KMS-11 (cell line): ENCODE measurements at regions not wholly inside any gene's neighbourhood (a gene's known extent, or its start where the extent isn't known, plus 50 kb on each side); places are given as distances from the start of the nearest gene placed in this dataset.

ENCODE experiments used
- H2AFZ ChIP-seq: fragments of 200-600 bp; sonication (generic); 2 replicates; pipeline ENCODE4 v1.6.1; 2016; ENCODE audit warnings: antibody characterized with exemption, mixed run types, low read depth
- H3K27ac ChIP-seq: fragments of 200-600 bp; sonication (generic); 2 replicates; pipeline ENCODE4 v1.6.1; 2016; ENCODE audit warnings: mild to moderate bottlenecking, mixed run types
- H3K27me3 ChIP-seq: fragments of 200-600 bp; sonication (generic); 2 replicates; pipeline ENCODE4 v1.6.1; 2017; ENCODE audit warnings: mild to moderate bottlenecking, low read depth, mixed run types, moderate library complexity; ENCODE audit not compliant: insufficient read depth
- H3K36me3 ChIP-seq: fragments of 200-600 bp; sonication (generic); 2 replicates; pipeline ENCODE4 v1.6.1; 2017; ENCODE audit warnings: mild to moderate bottlenecking, mixed run types; ENCODE audit not compliant: insufficient read depth
- H3K4me1 ChIP-seq: fragments of 200-600 bp; sonication (generic); 2 replicates; pipeline ENCODE4 v1.6.1; 2016; ENCODE audit warnings: mild to moderate bottlenecking, low read depth, mixed run types; ENCODE audit not compliant: poor library complexity, severe bottlenecking
- H3K4me2 ChIP-seq: fragments of 200-600 bp; sonication (generic); 2 replicates; pipeline ENCODE4 v1.7.0; 2016; ENCODE audit warnings: mild to moderate bottlenecking, mixed run types
- H3K4me3 ChIP-seq: fragments of 200-600 bp; sonication (generic); IDR thresholded peaks from 2 replicates; pipeline ENCODE4 v1.6.1; 2017; ENCODE audit warnings: low read depth, low read length, mixed read lengths; ENCODE audit not compliant: insufficient read depth
- H3K79me2 ChIP-seq: fragments of 200-600 bp; sonication (generic); 2 replicates; pipeline ENCODE4 v1.6.1; 2016; ENCODE audit warnings: low read depth, mixed run types; ENCODE audit not compliant: insufficient read depth
- H3K9ac ChIP-seq: fragments of 200-600 bp; sonication (generic); 2 replicates; pipeline ENCODE4 v1.6.1; 2016; ENCODE audit warnings: mild to moderate bottlenecking, mixed run types
- H4K20me1 ChIP-seq: fragments of 200-600 bp; sonication (generic); 2 replicates; pipeline ENCODE4 v1.6.1; 2016; ENCODE audit warnings: mild to moderate bottlenecking, mixed run types; ENCODE audit not compliant: insufficient read depth
- TF ChIP-seq, protein P1 (sequence below): fragments of 200-600 bp; sonication (generic); conservative IDR thresholded peaks from 2 replicates; pipeline ENCODE4 v1.6.1; 2017; ENCODE audit warnings: low read depth, mild to moderate bottlenecking, antibody characterized with exemption, low read length, moderate library complexity, mixed read lengths

DNA sequence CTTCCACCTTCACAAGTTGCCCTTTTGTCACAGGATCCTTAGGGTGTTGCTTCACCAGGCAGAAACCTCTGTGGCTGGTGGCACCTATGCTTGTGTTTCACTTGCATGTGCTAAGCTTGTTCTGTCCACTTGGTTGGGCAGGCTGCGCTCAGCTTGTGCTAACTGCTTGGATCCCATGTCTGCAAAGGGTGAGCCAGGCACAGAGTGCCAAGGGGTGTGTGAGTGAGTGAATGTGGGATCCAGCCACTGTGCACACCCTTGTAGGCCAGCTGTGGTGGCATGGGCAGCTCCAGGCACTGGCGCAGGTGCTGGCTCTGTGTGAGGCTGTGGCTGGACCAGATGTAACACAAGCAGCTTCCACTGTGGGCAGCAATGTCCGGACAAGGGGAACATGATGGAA is 728.7 kb upstream of the ROBO1 start:
- no peak overlapping the region for H3K4me3 ChIP-seq
- H3K4me2 ChIP-seq: no peak overlapping the region
- H3K27me3 ChIP-seq: no peaks in the 10 kb centered on the region
- no peak overlapping the region for H3K9ac ChIP-seq
- no peak overlapping the region for H2AFZ ChIP-seq
- TF ChIP-seq, protein P1, sequence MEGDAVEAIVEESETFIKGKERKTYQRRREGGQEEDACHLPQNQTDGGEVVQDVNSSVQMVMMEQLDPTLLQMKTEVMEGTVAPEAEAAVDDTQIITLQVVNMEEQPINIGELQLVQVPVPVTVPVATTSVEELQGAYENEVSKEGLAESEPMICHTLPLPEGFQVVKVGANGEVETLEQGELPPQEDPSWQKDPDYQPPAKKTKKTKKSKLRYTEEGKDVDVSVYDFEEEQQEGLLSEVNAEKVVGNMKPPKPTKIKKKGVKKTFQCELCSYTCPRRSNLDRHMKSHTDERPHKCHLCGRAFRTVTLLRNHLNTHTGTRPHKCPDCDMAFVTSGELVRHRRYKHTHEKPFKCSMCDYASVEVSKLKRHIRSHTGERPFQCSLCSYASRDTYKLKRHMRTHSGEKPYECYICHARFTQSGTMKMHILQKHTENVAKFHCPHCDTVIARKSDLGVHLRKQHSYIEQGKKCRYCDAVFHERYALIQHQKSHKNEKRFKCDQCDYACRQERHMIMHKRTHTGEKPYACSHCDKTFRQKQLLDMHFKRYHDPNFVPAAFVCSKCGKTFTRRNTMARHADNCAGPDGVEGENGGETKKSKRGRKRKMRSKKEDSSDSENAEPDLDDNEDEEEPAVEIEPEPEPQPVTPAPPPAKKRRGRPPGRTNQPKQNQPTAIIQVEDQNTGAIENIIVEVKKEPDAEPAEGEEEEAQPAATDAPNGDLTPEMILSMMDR: no peak
- no peaks in the 10 kb centered on the region for H3K79me2 ChIP-seq
- no peaks in the 10 kb centered on the region for H3K36me3 ChIP-seq
- no peak overlapping the region for H3K27ac ChIP-seq
- no peaks in the 10 kb centered on the region for H3K4me1 ChIP-seq
- H4K20me1 ChIP-seq: no peaks in the 10 kb centered on the region

DNA sequence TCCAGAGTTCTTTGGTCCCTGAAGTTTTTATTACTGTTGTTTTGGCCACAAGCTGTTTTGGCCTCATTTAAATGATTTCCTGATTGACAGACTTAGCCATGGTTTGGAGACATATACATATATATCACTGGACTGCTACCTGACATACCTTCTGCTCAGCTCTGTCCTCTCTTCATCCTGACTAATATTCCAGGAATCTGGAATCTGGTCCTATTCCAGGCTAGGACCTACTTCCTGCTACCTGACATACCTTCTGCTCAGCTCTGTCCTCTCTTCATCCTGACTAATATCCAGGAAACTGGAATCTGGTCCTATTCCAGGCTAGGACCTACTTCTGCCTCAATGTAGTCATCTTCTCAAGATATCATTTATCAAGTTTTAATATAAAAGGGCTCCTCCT is 724.4 kb upstream of the ROBO1 start:
- no peaks in the 10 kb centered on the region for H3K36me3 ChIP-seq
- H3K9ac ChIP-seq: no peak overlapping the region
- H3K4me3 ChIP-seq: no peak overlapping the region
- H3K27me3 ChIP-seq: no peaks in the 10 kb centered on the region
- H3K4me1 ChIP-seq: no peaks in the 10 kb centered on the region
- H2AFZ ChIP-seq: no peak overlapping the region
- no peaks in the 10 kb centered on the region for H4K20me1 ChIP-seq
- no peak overlapping the region for H3K27ac ChIP-seq
- H3K79me2 ChIP-seq: no peaks in the 10 kb centered on the region
- no peak overlapping the region for H3K4me2 ChIP-seq
- TF ChIP-seq, protein P1: no peak

DNA sequence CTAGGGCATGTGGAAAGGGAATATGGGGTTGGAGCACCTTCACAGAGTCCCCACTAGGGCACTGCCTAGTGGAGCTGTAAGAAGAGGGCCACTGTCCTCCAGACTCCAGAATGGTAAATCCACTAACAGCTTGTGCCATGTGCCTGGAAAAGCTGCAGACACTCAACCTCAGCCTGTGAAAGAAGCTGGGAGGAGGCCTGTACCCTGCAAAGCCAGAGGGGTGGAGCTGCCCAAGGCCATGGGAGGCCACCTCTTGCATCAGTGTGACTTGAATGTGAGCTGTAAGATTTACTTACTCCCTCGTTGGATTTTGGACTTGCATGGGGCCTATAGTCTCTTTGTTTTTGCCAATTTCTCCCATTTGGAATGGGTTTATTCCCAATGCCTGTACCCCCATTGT is 705.2 kb upstream of the ROBO1 start:
- no peaks in the 10 kb centered on the region for H3K36me3 ChIP-seq
- TF ChIP-seq, protein P1: no peak
- no peaks in the 10 kb centered on the region for H4K20me1 ChIP-seq
- H3K4me2 ChIP-seq: no peak overlapping the region
- no peak overlapping the region for H3K27ac ChIP-seq
- no peaks in the 10 kb centered on the region for H3K4me1 ChIP-seq
- no peaks in the 10 kb centered on the region for H3K79me2 ChIP-seq
- no peaks in the 10 kb centered on the region for H3K27me3 ChIP-seq
- H2AFZ ChIP-seq: no peak overlapping the region
- H3K9ac ChIP-seq: no peak overlapping the region
- no peak overlapping the region for H3K4me3 ChIP-seq

DNA sequence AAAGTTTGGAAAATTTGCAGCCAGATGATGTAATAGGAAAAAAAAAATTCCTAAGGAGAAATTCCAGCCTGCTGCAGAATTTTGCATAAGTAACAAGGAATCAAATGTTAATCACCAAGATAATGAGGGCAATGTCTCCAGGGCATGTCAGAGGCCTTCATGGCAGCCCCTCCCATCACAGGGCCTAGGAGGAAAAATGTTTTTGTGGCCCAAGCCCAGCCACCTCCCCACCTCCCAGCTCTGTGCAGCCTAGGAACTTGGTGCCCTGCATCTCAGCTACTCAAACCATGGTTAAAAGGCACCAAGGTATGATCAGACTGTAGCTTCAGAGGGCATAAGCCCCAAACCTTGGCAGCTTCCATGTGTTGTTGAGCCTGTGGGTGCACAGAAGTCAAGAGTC is 704.7 kb upstream of the ROBO1 start:
- no peak overlapping the region for H3K27ac ChIP-seq
- no peaks in the 10 kb centered on the region for H4K20me1 ChIP-seq
- no peak overlapping the region for H2AFZ ChIP-seq

More for the DNA sequence above, 704.7 kb upstream of the ROBO1 start:
- Histone ChIP-seq H3K27me3 (no peaks in the 10 kb centered on the region), H3K36me3 (no peaks in the 10 kb centered on the region), H3K4me3 (no peak overlapping the region), H3K4me1 (no peaks in the 10 kb centered on the region), H3K9ac (no peak overlapping the region), H3K4me2 (no peak overlapping the region), H3K79me2 (no peaks in the 10 kb centered on the region)
- TF ChIP-seq, protein P1: no peak
